D341Med (cell line): ENCODE measurements at regions not wholly inside any gene's neighbourhood (a gene's known extent, or its start where the extent isn't known, plus 50 kb on each side); places are given as distances from the start of the nearest gene placed in this dataset.
"Not testable (repeated sequence)": the region's sequence is repeated elsewhere in the genome, so short reads cannot be mapped to it uniquely, and the experiment has no call there.

Experiments
- DNase-seq: peaks from one replicate; pipeline ENCODE4 v3.0.0; 2012; ENCODE audit warnings: low spot score

DNA sequence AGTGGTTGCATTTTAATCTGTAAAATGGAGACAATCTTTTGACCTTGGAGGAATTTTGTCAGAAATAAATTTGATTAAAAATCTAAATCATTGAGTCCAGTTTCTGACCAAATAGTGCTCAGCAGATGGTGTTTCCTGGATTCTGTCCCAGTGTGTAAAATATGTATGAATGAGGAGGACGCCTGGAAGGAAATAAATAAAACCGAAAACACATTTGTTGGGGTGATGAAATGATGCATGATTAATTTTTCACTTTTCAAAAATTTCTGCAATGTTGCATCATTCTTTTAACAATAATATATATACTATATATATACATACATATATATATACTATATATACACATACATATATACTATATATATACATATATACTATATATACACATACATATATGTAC, 261.1 kb upstream of the TRIB2 start:
- DNase-seq = no peak

DNA sequence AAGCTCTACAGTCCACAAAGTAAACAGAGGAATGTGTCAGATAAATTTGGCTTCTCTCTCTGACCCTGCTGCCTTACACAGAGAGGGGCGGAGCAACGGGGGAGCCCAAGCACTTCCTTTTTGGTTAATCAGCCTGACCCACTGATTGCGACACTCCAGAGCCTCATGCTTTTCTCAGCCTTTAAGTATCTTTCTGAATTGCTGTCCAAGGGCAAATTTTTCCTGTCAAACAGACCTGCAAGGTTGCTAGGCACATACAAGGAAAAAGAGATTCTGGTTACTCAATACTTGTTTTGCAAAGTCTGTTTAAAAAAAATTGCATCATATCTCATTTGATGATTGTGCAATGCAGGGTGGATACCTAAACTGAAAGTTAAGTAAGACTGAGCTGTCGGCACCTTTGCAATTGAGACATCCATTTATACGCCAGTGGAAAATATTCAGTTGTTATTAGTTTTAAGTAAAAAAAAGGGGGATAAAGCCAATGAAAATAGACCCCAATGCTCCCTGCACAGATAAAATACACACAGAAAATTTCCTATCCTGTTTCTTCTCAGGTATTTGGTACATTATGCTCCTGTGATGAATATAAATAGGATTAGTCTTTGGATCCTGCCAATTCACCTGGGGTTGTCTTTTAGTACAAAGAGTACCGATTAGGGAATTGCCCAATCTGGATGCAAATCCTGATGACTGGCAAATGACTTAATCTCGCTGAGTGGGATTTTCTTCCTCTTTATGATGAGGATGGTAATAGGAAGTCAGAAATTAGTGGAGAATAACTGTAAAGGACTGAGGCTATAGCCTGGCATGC, 260.2 kb upstream of the TRIB2 start:
- no peak for DNase-seq

DNA sequence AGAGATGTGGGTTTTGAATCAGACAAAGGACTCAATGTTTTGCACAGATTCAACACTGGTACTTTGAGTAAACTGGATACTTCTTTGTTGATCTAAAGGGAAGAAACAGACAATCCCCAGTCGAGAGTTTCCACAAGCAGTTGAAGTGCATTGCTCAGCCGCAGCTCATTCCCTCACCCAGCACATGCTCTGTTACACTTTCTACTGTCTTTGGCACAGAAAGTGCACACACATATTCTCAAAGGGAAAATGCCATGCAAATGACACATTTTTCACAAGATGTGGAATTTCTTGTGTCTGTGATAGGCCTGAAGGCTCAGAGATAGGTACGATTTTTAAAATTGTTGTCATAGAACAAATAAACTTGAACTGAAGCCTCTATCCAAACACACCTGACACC, 258.9 kb upstream of the TRIB2 start:
- DNase-seq = no peak

DNA sequence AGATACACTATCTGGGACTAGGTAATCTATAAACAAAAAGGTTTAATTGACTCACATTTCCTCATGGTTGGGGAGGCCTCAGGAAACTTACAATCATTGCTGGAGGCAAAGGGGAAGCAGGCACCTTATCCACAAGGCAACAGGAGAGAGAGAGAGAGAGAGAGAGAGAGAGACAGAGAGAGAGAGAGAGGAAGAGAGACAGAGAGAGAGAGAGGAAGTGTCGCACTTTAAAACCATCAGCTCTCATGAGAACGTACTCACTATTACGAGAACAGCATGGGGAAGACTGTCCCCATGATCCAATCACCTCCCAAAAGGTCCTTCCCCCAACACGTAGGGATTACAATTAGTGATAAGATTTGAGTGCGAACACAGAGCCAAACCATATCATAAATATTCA, 253.5 kb upstream of the TRIB2 start:
- no peak for DNase-seq

DNA sequence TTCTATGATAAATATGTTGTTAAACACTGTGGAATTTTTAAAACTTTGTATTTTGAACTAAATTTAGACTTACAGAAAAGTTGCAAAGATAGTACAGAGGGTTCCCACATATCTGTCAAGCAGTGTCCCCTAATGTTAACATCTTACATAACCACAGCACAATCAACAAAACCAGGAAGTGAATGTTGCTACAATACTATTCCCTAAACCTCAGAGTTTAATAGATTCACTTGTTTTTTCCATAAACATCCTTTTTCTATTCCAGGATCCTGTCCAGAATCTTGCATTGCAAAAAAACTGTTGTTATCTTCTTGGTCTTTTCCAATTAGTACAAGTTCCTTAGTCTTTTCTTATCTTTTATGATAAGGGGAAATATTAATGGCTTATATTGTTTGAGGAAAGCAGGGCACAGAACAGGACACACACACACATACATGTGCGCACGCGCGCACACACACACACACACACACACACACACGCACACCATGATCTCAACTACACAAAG, 251.1 kb upstream of the TRIB2 start:
- no peak for DNase-seq

DNA sequence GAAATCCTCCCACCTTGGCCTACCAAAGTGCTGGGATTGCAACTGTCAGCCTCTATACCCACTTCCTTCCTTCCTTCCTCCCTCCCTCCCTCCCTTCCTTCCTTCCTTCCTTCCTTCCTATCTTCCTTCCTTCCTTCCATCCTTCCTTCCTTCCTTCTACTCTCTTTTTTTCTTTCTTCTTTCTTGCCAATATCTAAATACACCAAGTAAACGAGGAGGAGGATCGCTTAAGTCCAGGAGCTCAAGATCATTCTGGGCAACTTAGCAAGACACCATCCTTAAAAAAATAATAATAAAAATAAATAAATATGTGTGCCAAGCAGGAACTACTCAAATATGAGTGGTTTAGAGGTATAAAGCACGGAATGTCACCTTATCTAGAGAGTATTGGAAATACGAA, 249.4 kb upstream of the TRIB2 start:
- DNase-seq = no peak

DNA sequence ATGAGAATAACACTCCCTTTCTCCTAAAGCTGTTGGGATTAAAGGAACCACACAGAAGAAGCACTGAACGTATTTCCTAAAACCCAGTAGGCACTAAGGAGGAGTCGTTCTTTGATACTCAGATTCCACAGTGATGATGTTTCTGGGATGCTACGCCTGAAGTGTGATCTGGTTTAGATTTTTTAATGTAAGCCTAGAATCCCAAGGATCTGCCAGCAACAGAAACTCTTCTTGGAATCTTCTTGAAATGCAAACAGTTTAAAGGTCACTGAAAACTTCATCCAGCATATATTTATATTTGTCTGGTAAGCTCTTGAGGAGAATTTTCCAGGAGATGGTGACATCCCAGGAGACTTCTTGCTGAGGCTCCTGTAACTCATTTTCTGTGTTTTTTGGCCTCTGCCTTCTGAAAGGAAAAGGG, 247.6 kb upstream of the TRIB2 start:
- no peak for DNase-seq

DNA sequence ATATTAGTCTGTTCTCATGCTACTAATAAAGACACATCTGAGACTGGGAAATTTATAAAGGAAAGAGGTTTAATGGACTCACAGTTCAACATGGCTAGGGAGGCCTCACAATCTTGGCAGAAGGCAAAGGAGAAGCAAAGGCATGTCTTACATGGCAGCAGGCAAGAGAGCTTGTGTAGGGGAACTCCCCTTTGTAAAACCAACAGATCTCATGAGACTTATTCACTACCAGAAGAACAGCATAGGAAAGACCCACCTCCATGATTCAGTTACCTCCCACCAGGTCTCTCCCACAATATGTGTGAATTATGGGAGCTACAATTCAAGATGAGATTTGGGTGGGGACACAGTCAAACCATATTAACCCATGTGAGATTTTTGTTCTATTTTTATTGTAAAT, 244.5 kb upstream of the TRIB2 start:
- DNase-seq = not testable (repeated sequence)

DNA sequence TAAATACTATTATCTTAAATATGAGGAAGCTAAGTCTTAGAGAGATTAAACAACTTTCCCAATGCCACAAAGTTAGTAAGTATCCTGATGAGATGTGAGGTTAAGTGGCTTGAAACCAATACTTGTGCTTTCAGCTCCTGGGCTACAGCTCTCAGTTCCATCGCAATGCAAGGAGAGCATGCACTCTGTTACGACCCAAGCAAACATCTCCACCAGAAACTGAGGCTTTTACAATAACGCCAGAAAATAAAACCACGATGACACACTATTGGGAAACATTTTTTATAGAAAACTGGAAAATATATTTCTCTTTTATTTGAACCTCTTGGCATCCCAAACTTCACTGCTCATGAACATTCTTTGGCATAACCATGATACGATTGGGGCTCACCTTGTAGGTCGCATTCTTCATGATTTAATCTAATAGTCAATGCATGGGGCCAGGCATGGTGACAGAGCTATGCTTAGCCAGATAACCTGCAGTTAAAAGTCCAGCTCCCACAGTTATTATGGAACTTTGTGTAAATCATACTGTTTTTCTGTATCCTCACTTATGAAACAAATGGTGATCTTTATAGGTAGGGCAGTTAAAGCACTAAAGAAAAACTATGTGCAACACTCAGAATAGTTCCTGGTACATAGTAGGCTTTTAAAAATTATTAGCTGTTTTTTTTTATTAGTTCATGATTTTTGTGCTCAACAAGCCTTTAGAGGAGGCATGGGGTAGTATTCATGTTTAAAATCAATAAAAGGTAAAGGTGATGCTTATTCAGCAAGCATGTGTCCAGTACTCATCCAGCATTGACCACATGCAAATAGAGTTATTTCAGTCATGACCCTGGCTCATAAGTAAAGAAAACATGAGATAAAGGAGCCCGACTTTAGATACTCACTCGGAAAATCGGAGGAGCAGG, 238.3 kb upstream of the TRIB2 start:
- DNase-seq = no peak

DNA sequence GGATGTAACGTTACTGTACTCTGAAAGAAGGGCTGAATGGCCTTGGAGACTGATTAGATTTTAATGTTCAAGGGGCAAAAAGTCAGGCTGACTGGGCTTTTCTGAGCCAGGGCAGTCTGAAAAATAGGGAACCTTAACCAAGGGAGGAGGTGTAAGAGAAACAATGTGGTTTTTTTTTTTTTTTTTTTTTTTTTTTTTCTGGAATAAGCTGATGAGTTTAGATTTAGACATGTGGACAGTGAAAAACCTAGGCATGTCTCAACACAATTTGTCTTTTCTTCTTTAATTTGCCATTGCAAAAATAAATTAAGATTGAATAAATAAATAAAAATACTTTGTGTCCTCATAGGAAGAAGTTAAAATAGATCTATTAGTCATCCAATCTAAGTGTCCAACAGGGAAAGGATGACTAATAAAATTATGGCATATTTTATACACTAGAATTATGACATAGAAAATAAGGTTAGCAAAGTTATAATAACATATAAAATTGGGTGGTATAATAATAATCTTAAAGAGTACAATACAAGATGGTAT, 237.6 kb upstream of the TRIB2 start:
- DNase-seq = no peak

DNA sequence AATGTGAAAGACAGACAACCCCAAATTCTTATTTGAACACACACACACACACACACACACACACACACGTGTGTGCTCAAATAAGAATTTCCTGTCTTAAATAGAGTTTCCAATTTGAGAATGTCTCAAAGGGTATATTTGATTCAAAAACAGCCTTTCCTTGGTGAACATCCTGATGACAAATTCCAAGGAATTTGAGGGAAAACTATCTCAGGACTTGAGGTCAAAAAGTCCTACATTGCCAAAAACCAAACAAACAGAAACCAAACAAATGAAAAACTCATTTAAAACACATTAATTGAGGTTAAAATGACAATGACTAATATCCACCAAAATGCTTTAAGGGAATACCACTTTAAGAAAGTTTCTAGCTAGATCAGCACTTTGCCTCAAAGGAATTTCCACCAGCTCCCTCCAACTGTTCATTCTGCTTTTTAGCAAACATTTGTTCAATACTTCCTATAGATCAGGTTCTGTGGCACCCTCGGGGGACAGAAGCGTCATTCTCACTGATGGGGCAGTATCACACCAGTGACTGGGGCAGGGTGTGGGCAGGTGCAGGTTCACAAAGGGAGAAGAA, 232.1 kb upstream of the TRIB2 start:
- no peak for DNase-seq

DNA sequence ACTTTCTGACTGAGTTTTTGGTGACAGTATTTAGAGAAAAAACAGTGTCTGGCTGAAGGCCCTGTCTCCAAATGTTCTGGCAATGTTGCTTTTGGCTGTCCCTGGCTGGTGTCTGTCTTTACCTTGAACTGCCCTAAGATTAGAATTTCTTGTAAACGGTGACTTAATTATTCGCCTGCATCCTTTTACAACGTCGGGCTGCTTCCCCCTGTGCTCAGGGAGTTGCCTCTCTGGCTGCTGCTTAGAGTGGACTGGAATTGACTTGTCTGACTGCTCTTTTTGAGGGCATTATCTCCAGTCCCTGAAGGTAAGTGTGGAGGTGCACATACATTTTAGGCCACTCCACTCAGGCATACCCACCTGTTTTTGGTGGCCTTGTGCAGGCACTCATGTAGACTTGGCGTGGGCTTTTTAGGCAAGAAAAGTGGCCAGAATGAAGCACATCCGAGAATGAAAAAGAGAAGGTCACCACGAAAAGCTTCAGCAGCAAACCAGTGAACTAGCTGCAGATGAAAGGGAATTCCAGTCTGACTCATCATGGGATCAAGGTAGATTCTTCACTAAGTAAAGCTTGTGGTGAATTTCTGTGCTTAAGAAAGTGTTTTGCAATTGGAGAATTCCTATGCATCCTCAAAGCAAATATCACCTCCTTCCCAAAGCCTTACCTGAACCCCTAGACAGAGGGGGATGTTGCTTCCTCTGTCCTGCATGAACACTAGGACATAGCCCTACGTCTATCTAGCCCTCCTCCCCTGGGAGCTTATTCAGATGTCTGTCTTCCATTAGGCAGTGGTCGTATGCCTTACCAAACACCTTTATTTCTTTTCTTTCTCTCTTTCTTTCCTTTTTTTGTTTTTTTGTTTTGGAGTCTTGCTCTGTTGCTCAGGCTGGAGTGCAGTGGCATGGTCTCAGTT, 230.3 kb upstream of the TRIB2 start:
- no peak for DNase-seq

DNA sequence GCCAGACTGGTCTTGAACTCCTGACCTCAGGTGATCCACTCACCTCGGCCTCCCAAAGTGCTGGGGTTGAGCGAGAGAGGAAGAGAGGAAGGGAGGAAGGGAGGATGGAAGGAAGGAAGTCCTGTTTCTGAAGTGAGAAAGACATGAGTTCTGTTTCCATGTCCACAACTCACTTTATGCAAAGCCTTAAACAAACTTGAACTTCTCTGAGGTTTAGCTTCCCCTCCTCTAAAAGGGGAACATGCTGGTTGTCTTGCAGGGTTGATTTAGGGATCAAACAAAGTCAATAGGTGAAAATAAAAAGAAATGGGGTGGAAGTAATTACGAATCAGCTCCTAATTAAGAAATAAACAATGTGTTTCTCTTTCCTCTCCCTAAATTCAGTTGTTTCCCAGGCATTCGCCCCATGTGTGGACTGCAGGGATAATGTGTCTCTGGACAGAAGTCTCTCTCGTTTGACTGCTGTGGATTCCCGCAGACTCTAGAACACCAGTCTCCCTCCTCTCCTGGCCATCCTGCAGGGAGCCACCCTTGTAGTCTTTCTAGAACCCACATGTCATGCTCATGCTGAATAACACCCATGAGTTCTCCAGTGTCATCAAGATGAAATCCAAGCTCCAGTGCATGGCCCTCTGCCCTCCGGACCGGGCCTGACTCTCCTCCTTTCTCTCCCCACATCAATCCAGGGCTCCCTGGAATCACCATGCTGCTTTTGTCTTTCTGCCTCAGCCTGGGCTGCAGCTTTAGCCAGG, 229.3 kb upstream of the TRIB2 start:
- no peak for DNase-seq

DNA sequence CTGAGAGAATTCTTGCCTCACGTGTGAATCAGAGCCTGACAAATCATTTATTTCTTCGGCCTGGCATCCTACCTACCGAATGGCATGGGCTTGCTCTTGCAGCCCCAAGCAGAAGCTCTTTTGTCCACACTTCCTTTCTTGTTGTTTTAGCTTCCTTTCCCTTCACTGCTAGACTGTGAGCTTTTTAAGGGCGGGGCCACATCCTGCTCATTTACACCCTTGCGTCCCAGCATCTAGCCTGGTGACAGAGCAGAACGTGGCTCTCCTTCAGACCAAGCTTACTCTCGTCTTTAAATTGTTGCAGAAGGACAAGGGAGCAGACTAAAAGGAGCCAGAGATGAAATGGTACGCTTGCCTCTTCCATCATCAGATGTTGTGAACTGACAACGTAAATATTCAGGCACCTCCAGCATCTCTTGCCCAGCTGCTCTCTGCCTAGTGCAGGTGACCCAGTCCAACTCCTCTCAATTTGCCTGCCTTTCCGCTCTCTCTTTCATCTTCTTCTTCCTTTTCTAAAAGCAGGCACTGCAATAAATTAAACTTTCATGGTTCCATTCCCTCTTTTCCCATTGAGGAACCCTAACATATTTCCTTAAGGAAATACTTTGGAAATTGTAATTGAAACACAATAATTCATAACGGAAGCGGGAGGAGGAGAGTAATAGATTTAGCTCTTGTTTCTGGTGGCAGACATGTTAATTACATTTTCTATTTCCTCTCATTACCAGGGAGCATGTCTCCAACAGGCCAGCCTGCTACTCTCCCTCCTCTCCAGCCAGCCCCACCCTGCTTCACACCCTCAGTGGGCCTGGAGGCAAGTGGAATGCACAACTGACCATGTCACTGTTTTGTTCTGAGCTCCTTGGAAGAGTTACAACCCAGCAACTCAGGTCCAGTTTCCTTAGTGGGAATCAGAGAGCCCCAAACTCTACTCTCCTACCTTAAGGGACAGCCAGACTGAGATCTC, 228.1 kb upstream of the TRIB2 start:
- no peak for DNase-seq

DNA sequence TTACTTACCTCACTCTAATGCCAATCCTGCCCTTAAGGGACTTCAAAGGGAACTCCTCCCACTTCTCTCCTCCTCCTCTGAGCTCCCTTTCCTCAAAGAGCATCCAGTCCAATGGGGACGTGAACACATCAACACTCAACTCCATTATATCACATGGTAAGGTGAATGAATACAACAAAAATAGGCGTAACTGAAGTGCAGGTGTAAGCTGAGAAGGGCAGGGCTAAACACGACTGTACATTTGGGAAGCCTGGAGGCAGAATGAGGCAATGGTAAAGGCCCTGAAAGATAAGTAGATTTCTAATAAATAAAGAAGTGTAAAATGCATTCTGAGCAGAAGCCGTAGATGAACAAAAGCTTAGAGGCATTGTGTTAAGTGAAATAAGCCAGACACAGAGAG, 226.1 kb upstream of the TRIB2 start:
- DNase-seq = no peak

DNA sequence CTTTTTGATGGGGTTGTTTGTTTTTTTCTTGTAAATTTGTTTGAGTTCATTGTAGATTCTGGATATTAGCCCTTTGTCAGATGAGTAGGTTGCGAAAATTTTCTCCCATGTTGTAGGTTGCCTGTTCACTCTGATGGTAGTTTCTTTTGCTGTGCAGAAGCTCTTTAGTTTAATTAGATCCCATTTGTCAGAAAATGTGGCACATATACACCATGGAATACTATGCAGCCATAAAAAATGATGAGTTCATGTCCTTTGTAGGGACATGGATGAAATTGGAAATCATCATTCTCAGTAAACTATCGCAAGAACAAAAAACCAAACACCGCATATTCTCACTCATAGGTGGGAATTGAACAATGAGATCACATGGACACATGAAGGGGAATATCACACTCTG, 224.4 kb upstream of the TRIB2 start:
- DNase-seq = not testable (repeated sequence)

DNA sequence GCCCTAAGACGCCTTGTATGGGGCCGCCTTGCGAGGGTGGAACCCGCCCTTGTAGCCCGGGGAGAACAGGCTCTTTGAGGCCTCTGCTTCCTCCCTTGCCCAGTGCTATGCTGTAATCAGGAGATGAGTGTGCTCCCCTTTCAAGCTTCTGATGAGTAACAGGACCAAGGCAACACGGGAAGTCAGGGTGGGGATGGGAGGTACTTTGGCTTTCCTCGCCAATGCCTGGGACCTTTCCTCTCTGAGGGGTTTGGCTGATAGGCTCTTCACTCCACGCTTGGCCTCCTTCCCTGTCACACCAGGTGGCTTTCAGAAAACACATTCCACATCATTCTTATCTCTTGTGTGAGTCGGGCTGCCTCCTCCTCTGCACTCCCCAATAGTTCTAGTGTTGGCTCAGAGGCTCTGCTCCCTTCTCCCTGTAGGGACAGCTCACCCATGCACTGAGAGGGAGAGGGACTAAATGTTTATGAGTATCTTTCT, 223.7 kb upstream of the TRIB2 start:
- DNase-seq = no peak

DNA sequence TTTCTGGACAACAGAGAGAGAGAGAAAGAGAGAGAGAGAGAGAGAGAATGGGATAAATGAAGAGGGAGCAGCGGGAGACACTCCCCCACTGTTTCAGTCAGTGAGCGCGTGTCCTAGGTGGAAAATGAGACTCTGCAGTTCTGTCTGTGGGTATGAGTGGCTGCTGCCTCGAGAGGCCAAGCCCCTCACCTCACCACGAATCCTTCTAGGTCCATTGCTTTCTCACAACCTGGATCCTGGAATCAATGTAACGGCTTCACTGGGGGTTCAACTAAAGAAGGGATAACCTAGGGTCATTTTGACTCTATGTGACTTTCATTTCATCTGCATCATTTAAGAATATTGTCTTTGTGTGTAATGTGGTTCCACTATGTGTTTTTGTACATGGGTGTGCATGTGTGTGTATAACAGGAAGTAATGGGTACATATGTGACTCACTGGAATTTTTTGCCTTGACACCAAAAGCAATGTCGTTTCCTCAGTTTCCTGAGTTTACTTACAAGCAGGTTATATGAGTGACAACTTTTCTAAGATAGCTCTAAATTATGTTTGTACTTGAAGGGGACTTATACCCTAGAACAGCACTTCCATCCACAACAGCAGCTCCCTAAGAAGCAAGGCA, 221.4 kb upstream of the TRIB2 start:
- no peak for DNase-seq

DNA sequence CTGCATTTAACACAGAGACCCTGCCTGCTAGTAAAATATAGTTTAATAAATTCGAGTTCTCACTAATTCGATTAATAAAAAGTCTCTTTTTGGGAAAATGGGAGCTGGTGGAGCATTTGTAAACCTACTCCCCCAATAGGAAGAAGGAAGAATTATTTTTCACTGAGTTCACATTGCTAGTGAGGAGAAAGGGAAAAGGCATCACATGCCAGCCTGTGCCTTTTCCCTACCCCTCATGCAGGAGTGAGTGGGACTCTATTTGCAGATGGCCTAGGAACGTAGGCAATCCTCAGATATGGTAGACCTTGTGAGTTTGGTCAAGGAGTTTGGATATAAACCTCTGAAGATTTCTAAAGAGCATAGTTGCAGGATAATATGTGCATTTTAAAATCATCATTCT, 218.4 kb upstream of the TRIB2 start:
- DNase-seq = no peak
